H9 (cell line): ENCODE measurements at regions not wholly inside any gene's neighbourhood (a gene's known extent, or its start where the extent isn't known, plus 50 kb on each side); places are given as distances from the start of the nearest gene placed in this dataset.

ENCODE experiments used
- DNase-seq: peaks from one replicate; pipeline ENCODE4 v3.0.0-alpha.2; 2017
- H2AFZ ChIP-seq: one replicate; pipeline ENCODE4 v1.6.1; 2013; ENCODE audit warnings: mild to moderate bottlenecking, low read length, control low read depth, moderate library complexity
- H2AK5ac ChIP-seq: 2 replicates; pipeline ENCODE4 v1.6.1; 2013; ENCODE audit warnings: low read length, control low read depth, mixed read lengths; ENCODE audit not compliant: insufficient read length
- H2BK120ac ChIP-seq: one replicate; pipeline ENCODE4 v1.6.1; 2013; ENCODE audit warnings: low read depth, mild to moderate bottlenecking, low read length, control low read depth, inconsistent platforms; ENCODE audit not compliant: poor library complexity, severe bottlenecking
- H2BK12ac ChIP-seq: 2 replicates; pipeline ENCODE4 v1.6.1; 2013; ENCODE audit warnings: low read length, control low read depth, mixed read lengths, low read depth; ENCODE audit not compliant: insufficient read length
- H2BK15ac ChIP-seq: 2 replicates; pipeline ENCODE4 v1.6.1; 2013; ENCODE audit warnings: low read depth, low read length, control low read depth
- H2BK20ac ChIP-seq: one replicate; pipeline ENCODE4 v1.6.1; 2013; ENCODE audit warnings: low read depth, mild to moderate bottlenecking, low read length, control low read depth, inconsistent platforms; ENCODE audit not compliant: poor library complexity, severe bottlenecking
- H2BK5ac ChIP-seq: 2 replicates; pipeline ENCODE4 v1.6.1; 2013; ENCODE audit warnings: low read length, control low read depth, mixed read lengths; ENCODE audit not compliant: insufficient read length
- H3K14ac ChIP-seq: 2 replicates; pipeline ENCODE4 v1.6.1; 2013; ENCODE audit warnings: low read length, control low read depth; ENCODE audit not compliant: insufficient read depth
- H3K18ac ChIP-seq: 2 replicates; pipeline ENCODE4 v1.6.1; 2013; ENCODE audit warnings: low read depth, mild to moderate bottlenecking, mixed read lengths, low read length, control low read depth; ENCODE audit not compliant: insufficient read length
- H3K23ac ChIP-seq: 2 replicates; pipeline ENCODE4 v1.6.1; 2013; ENCODE audit warnings: low read length, control low read depth, mixed read lengths, low read depth; ENCODE audit not compliant: insufficient read length
- H3K23me2 ChIP-seq: 2 replicates; pipeline ENCODE4 v1.6.1; 2013; ENCODE audit warnings: low read depth, mild to moderate bottlenecking, mixed read lengths, low read length, control low read depth; ENCODE audit not compliant: insufficient read length, poor library complexity, severe bottlenecking
- H3K27ac ChIP-seq: 2 replicates; pipeline ENCODE4 v1.5.1; 2013; ENCODE audit warnings: low read length, control low read depth, mixed read lengths, low read depth; ENCODE audit not compliant: insufficient read length
- H3K27me3 ChIP-seq: 2 replicates; pipeline ENCODE4 v1.6.1; 2013; ENCODE audit warnings: low read length, control low read depth, inconsistent platforms; ENCODE audit not compliant: insufficient read depth
- H3K4ac ChIP-seq: 2 replicates; pipeline ENCODE4 v1.6.1; 2013; ENCODE audit warnings: low read depth, mild to moderate bottlenecking, control low read depth, inconsistent platforms, low read length, moderate library complexity
- H3K4me1 ChIP-seq: 2 replicates; pipeline ENCODE4 v1.6.1; 2013; ENCODE audit warnings: low read length, control low read depth, inconsistent platforms; ENCODE audit not compliant: insufficient read depth
- H3K4me2 ChIP-seq: 2 replicates; pipeline ENCODE4 v1.6.1; 2013; ENCODE audit warnings: low read length, control low read depth, mixed read lengths; ENCODE audit not compliant: insufficient read length, insufficient read depth
- H3K56ac ChIP-seq: 2 replicates; pipeline ENCODE4 v1.6.1; 2013; ENCODE audit warnings: low read depth, mild to moderate bottlenecking, mixed read lengths, low read length, control low read depth; ENCODE audit not compliant: insufficient read length
- H3K79me1 ChIP-seq: 2 replicates; pipeline ENCODE4 v1.6.1; 2013; ENCODE audit warnings: low read depth, mild to moderate bottlenecking, moderate library complexity, low read length, control low read depth, inconsistent platforms; ENCODE audit not compliant: insufficient read depth, poor library complexity, severe bottlenecking
- H3K79me2 ChIP-seq: 2 replicates; pipeline ENCODE4 v1.6.1; 2013; ENCODE audit warnings: low read length, control low read depth, inconsistent platforms; ENCODE audit not compliant: insufficient read depth
- H3K9ac ChIP-seq: 2 replicates; pipeline ENCODE4 v1.6.1; 2013; ENCODE audit warnings: low read length, control low read depth, mixed read lengths; ENCODE audit not compliant: insufficient read length; ENCODE audit errors: extremely low read depth
- H3K9me3 ChIP-seq: one replicate; pipeline ENCODE4 v1.6.1; 2013; ENCODE audit warnings: low read depth, low read length, inconsistent platforms; ENCODE audit not compliant: control insufficient read depth
- H3T11ph ChIP-seq: one replicate; pipeline ENCODE4 v1.6.1; 2013; ENCODE audit warnings: mild to moderate bottlenecking, low read length, control low read depth, inconsistent platforms
- H4K20me1 ChIP-seq: one replicate; pipeline ENCODE4 v1.6.1; 2013; ENCODE audit not compliant: control insufficient read depth, insufficient read length, insufficient read depth
- H4K5ac ChIP-seq: 2 replicates; pipeline ENCODE4 v1.6.1; 2013; ENCODE audit warnings: low read depth, mild to moderate bottlenecking, mixed read lengths, low read length, control low read depth; ENCODE audit not compliant: insufficient read length
- H4K8ac ChIP-seq: replicated peaks from 2 replicates; pipeline ENCODE4 v1.6.1; 2013; ENCODE audit warnings: low read length, control low read depth, mixed read lengths, low read depth; ENCODE audit not compliant: insufficient read length
- H4K91ac ChIP-seq: 2 replicates; pipeline ENCODE4 v1.6.1; 2013; ENCODE audit warnings: low read depth, mild to moderate bottlenecking, moderate library complexity, mixed read lengths, low read length, control low read depth; ENCODE audit not compliant: insufficient read length
- H3K27ac Mint-ChIP-seq, 3 experiments: 2 replicates in 2 of 3; 3 replicates in 1 of 3; pipeline ENCODE4 v1.8.0; 2020 to 2021; ENCODE audit warnings: mixed read lengths in 3 of 3, mild to moderate bottlenecking in 1 of 3, moderate library complexity in 1 of 3
- H3K27me3 Mint-ChIP-seq: 2 replicates; pipeline ENCODE4 v1.8.0; 2021; ENCODE audit warnings: low read depth, mild to moderate bottlenecking, moderate library complexity, mixed read lengths
- H3K36me3 Mint-ChIP-seq, 3 experiments: 2 replicates in 2 of 3; 3 replicates in 1 of 3; pipeline ENCODE4 v1.8.0; 2020 to 2021; ENCODE audit warnings: low read depth in 3 of 3, mixed read lengths in 3 of 3; ENCODE audit not compliant: insufficient read depth in 1 of 3
- H3K4me1 Mint-ChIP-seq, 2 experiments: 2 replicates each; pipeline ENCODE4 v1.8.0; 2020; ENCODE audit warnings: mixed read lengths in 2 of 2
- H3K4me3 Mint-ChIP-seq, 2 experiments: 2 replicates in 1 of 2; 3 replicates in 1 of 2; pipeline ENCODE4 v1.8.0; 2020 to 2021; ENCODE audit warnings: mild to moderate bottlenecking in 2 of 2, mixed read lengths in 2 of 2, moderate library complexity in 1 of 2
- H3K9me3 Mint-ChIP-seq, 2 experiments: 2 replicates in 1 of 2; 3 replicates in 1 of 2; pipeline ENCODE4 v1.8.0; 2020; ENCODE audit warnings: mild to moderate bottlenecking in 2 of 2, mixed read lengths in 2 of 2, moderate library complexity in 1 of 2
- CTCF ChIP-seq: fragments of 200-600 bp; sonication (generic); conservative IDR thresholded peaks from 3 replicates; pipeline ENCODE4 v1.8.0; 2021; ENCODE audit warnings: antibody characterized with exemption, mild to moderate bottlenecking
- WGBS: extraction: QIAGEN DNeasy Blood & Tissue Kit; methylation state at CpG from one replicate; pipeline ENCODE4 v1.1.7; 2013; ENCODE audit warnings: missing lambda C conversion rate, low lambda C conversion rate, mixed read lengths; ENCODE audit not compliant: insufficient read length; ENCODE audit errors: extremely low coverage; 5-methylcytosine and 5-hydroxymethylcytosine counted together

- Mint-ChIP-seq H3K27ac (no peak overlapping the region), H3K4me1 (peaks cover 20 to 24% of the 10 kb centered on the region in 2 experiments), H3K9me3 (no peaks in the 10 kb centered on the region), H3K36me3 (no peaks in the 10 kb centered on the region), H3K27me3 (0 out of 2 replicates have a peak, but pooled peaks cover 1% of the 10 kb centered on the region), H3K4me3 (no peak overlapping the region)
- Histone ChIP-seq H3K14ac (no peak overlapping the region), H3T11ph (no peak overlapping the region), H4K8ac (no peak overlapping the region), H2AK5ac (no peak overlapping the region), H2BK15ac (no peak overlapping the region), H3K23me2 (no peaks in the 10 kb centered on the region), H3K27me3 (no peaks in the 10 kb centered on the region), H2AFZ (no peak overlapping the region), H3K79me1 (no peaks in the 10 kb centered on the region), H3K18ac (no peak overlapping the region), H2BK20ac (no peak overlapping the region), H4K91ac (no peak overlapping the region), H4K20me1 (no peaks in the 10 kb centered on the region), H3K4ac (no peak overlapping the region), H3K4me2 (no peak overlapping the region), H3K27ac (no peak overlapping the region), H3K9me3 (no peaks in the 10 kb centered on the region), H2BK5ac (no peak overlapping the region), H3K4me1 (no peaks in the 10 kb centered on the region), H3K23ac (no peak overlapping the region), H3K56ac (no peak overlapping the region), H3K79me2 (no peaks in the 10 kb centered on the region), H3K9ac (no peak overlapping the region), H2BK12ac (no peak overlapping the region), H4K5ac (no peak overlapping the region), H2BK120ac (no peak overlapping the region)
- no CpG with 5 or more reads among the region's 11 CpGs for WGBS
- peak; percentile 81 for TF ChIP-seq CTCF
- DNase-seq: no peak
Measured at GRCh38 chr10:16116404-16117304, 256.3 kb upstream of the MINDY3 start.
